ENCODE measurements at regions not wholly inside any gene's neighbourhood (a gene's known extent, or its start where the extent isn't known, plus 50 kb on each side); places are given as distances from the start of the nearest gene placed in this dataset.
"Not testable (repeated sequence)": the region's sequence is repeated elsewhere in the genome, so short reads cannot be mapped to it uniquely, and the experiment has no call there.

- peaks cover 20% of the 10 kb centered on the region for H3K4me1 Mint-ChIP-seq (ENCODE audit: low read depth)
- no peak overlapping the region for H3K27ac Mint-ChIP-seq
- no peak for TF ChIP-seq CTCF (IDR thresholded peaks at IDR 0.05; ENCODE audit: unreplicated experiment)
- no peak for DNase-seq (ENCODE audit: low spot score, unreplicated experiment)
- H3K36me3 Mint-ChIP-seq (ENCODE audit: insufficient read depth): no peaks in the 10 kb centered on the region
- peaks cover 3% of the 10 kb centered on the region for H3K9me3 Mint-ChIP-seq (ENCODE audit: low read depth)
- peaks cover 6% of the 10 kb centered on the region for H3K27me3 Mint-ChIP-seq
- H3K4me3 Mint-ChIP-seq (ENCODE audit: low read depth): no peak overlapping the region
Measured at GRCh38 chr20:40866056-40866455, 162.6 kb upstream of the TOP1 start.

GRCh38 chr20:40868551-40869217 is 159.9 kb upstream of the TOP1 start:
- TF ChIP-seq CTCF (IDR thresholded peaks at IDR 0.05; ENCODE audit: unreplicated experiment): no peak
- DNase-seq (ENCODE audit: low spot score, unreplicated experiment): no peak
- no peaks in the 10 kb centered on the region for H3K27me3 Mint-ChIP-seq
- H3K4me3 Mint-ChIP-seq (ENCODE audit: low read depth): no peak overlapping the region
- H3K27ac Mint-ChIP-seq: peak overlapping the region; percentile 17
- H3K36me3 Mint-ChIP-seq (ENCODE audit: insufficient read depth): no peaks in the 10 kb centered on the region
- peaks cover 3% of the 10 kb centered on the region for H3K9me3 Mint-ChIP-seq (ENCODE audit: low read depth)
- H3K4me1 Mint-ChIP-seq (ENCODE audit: low read depth): peaks cover 20% of the 10 kb centered on the region

GRCh38 chr20:40869218-40870147 is 159.1 kb upstream of the TOP1 start:
- no peak for DNase-seq (ENCODE audit: low spot score, unreplicated experiment)
- Mint-ChIP-seq H3K4me3 (ENCODE audit: low read depth) (no peak overlapping the region), H3K27ac (no peak overlapping the region), H3K27me3 (no peaks in the 10 kb centered on the region), H3K36me3 (ENCODE audit: insufficient read depth) (no peaks in the 10 kb centered on the region), H3K4me1 (ENCODE audit: low read depth) (peaks cover 20% of the 10 kb centered on the region), H3K9me3 (ENCODE audit: low read depth) (peaks cover 3% of the 10 kb centered on the region)
- no peak for TF ChIP-seq CTCF (IDR thresholded peaks at IDR 0.05; ENCODE audit: unreplicated experiment)

- H3K27me3 Mint-ChIP-seq: peaks cover 4% of the 10 kb centered on the region
- peaks cover 2% of the 10 kb centered on the region for H3K4me1 Mint-ChIP-seq (ENCODE audit: low read depth)
- no peak for DNase-seq (ENCODE audit: low spot score, unreplicated experiment)
- H3K4me3 Mint-ChIP-seq (ENCODE audit: low read depth): no peak overlapping the region
- H3K27ac Mint-ChIP-seq: no peak overlapping the region
- TF ChIP-seq CTCF (IDR thresholded peaks at IDR 0.05; ENCODE audit: unreplicated experiment): no peak
- H3K9me3 Mint-ChIP-seq (ENCODE audit: low read depth): peaks cover 3% of the 10 kb centered on the region
- H3K36me3 Mint-ChIP-seq (ENCODE audit: insufficient read depth): no peaks in the 10 kb centered on the region
Measured at GRCh38 chr20:40875116-40876085, 153.2 kb upstream of the TOP1 start.

- not testable (repeated sequence) for H3K4me3 Mint-ChIP-seq (ENCODE audit: low read depth)
Measured at GRCh38 chr20:40878099-40878498, 150.5 kb upstream of the TOP1 start.

More at GRCh38 chr20:40878099-40878498, 150.5 kb upstream of the TOP1 start:
- not testable (repeated sequence) for H3K9me3 Mint-ChIP-seq (ENCODE audit: low read depth); H3K4me1 Mint-ChIP-seq (ENCODE audit: low read depth); H3K36me3 Mint-ChIP-seq (ENCODE audit: insufficient read depth); DNase-seq (ENCODE audit: low spot score, unreplicated experiment); H3K27me3 Mint-ChIP-seq; H3K27ac Mint-ChIP-seq
